Activated CD4-positive, alpha-beta T cell treated with anti-CD3 and anti-CD28 coated beads, Interleukin-2, amount 50 U/mL, for 16 hours (primary cell): ENCODE measurements at regions not wholly inside any gene's neighbourhood (a gene's known extent, or its start where the extent isn't known, plus 50 kb on each side); places are given as distances from the start of the nearest gene placed in this dataset.
A peak's percentile ranks its signal among the peaks of the same experiment; 100 is the strongest.
"Not testable (repeated sequence)": the region's sequence is repeated elsewhere in the genome, so short reads cannot be mapped to it uniquely, and the experiment has no call there.

Experiments used
- DNase-seq: peaks from one replicate; pipeline ENCODE4 v3.0.0-alpha.2; 2020

- DNase-seq = no peak
Observed at GRCh38 chr9:110126986-110127864, 80.7 kb downstream of the C9orf152 start.

- DNase-seq = no peak
Observed at GRCh38 chr9:110128664-110129329, 79.2 kb downstream of the C9orf152 start.

GRCh38 chr9:110129425-110129824 is 78.5 kb downstream of the C9orf152 start:
- DNase-seq = no peak

- no peak for DNase-seq
Observed at GRCh38 chr9:110130211-110130610, 77.7 kb downstream of the C9orf152 start.

- DNase-seq = no peak
Observed at GRCh38 chr9:110130791-110131416, 77.1 kb downstream of the C9orf152 start.

GRCh38 chr9:110131499-110131898 is 76.5 kb downstream of the C9orf152 start:
- DNase-seq = no peak

- not testable (repeated sequence) for DNase-seq
Observed at GRCh38 chr9:110132531-110132930, 75.4 kb downstream of the C9orf152 start.

GRCh38 chr9:110133059-110133458 is 74.9 kb downstream of the C9orf152 start:
- DNase-seq = no peak

GRCh38 chr9:110133608-110134210 is 74.2 kb downstream of the C9orf152 start:
- no peak for DNase-seq

GRCh38 chr9:110135846-110136245 is 72.1 kb downstream of the C9orf152 start:
- DNase-seq = no peak

GRCh38 chr9:110136802-110137201 is 71.2 kb downstream of the C9orf152 start:
- DNase-seq = no peak

GRCh38 chr9:110140276-110140675 is 67.7 kb downstream of the C9orf152 start:
- no peak for DNase-seq

- DNase-seq = no peak
Observed at GRCh38 chr9:110141227-110141793, 66.6 kb downstream of the C9orf152 start.

GRCh38 chr9:110142253-110142652 is 65.7 kb downstream of the C9orf152 start:
- no peak for DNase-seq

- no peak for DNase-seq
Observed at GRCh38 chr9:110142868-110143481, 65.0 kb downstream of the C9orf152 start.

GRCh38 chr9:110143485-110143884 is 64.5 kb downstream of the C9orf152 start:
- peak; percentile 41 for DNase-seq

GRCh38 chr9:110143950-110144545 is 63.9 kb downstream of the C9orf152 start:
- peak; percentile 65 for DNase-seq

- no peak for DNase-seq
Observed at GRCh38 chr9:110146373-110146772, 61.6 kb downstream of the C9orf152 start.

GRCh38 chr9:110148384-110148783 is 59.6 kb downstream of the C9orf152 start:
- peak; percentile 90 for DNase-seq

GRCh38 chr9:110148891-110149290 is 59.1 kb downstream of the C9orf152 start:
- DNase-seq = no peak
